Stimulated activated CD8-positive, alpha-beta memory T cell treated with anti-CD3 and anti-CD28 coated beads, Interleukin-4, amount 100 ng/mL, for 1 hour (primary cell): ENCODE measurements at regions not wholly inside any gene's neighbourhood (a gene's known extent, or its start where the extent isn't known, plus 50 kb on each side); places are given as distances from the start of the nearest gene placed in this dataset.
A peak's percentile ranks its signal among the peaks of the same experiment; 100 is the strongest.

Source experiments
- DNase-seq, 2 donors: peaks; one replicate each; pipeline ENCODE4 v3.0.0-alpha.2; 2020; ENCODE audit warnings: low read depth in 2 of 2, low spot score in 1 of 2

DNA sequence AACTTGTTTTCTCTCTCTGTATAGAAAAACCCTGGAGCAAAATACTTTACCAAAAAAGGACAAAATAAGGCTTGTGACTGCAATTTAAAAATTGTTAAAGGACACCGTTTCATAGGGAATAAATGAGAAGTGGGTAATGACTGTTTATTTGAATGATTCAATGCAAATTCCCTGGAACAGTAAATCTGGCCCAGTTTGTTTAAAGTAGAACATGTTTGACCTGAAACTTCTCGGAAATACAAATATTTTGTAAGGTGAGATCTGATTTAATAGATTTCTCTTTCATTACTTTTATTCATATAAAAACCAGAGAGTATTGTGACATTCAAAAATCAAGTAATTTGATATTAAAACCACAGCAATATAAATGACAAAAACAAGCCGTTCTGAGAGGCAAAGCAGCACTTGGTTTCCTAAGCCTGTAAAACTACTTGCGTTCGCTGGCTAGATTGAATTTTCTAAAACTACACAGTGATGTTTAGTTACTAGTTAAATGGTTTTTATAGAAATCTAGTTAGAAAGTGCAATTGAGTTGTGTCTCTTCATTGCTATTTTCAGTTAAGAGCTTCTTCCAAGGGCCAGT, 76.8 kb upstream of the PITRM1 start:
- no peak for DNase-seq

DNA sequence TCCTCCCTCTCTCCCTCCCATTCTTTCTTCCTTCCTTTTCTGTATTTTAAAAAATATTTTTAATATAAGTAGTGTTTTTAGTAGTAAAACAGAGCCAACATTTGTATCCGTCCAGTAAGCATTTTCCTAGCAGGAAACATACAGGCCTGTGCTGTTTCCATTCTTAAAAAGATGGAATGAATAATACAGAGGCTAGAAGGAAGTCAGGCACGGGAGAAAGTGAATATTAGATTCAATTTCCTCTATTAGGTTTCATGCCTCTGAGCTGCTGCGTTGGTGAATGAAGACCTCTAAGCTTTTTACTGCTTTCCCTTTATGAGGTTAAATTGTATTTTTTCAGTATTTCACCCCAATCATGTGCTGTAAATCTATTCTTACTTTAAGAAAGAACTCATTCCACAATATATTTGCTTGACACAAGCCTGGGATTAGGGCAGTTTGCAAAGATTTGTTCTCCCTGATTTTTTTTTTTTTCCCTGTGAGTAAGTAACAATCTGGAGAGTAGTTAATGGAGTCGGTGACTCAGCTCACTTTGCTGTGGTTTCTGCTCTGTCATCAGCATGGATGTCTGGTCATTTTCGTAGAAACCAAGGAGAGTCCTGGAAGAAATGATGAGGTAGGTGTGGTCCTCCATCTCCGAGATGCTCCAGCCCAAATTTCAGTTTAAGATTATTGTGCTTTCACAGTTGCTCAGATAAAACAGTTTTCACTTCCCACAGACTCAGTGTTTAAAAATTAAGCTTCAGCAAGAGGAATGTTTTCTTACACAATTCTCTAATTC, 76.1 kb upstream of the PITRM1 start:
- no peak for DNase-seq

DNA sequence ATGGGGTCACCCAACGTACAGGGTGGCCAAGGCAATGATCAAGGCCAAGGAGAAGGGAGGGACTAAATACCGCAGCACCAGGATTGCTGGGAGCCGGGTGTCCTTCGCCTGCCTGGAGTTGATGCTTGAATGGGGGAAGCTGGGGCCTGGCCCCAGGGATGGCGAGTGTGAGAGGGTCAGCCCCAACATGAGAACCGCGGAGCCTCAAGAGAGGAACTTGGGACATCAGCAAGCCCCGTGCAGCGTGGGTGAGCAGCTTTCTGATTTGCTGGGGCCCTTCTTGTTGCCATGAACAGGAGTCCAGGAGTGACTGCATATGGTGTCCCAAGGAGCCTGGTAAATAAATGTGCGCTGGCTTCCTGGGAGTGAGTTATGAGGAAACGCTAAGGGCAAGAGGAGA, 72.8 kb upstream of the PITRM1 start:
- DNase-seq = no peak

DNA sequence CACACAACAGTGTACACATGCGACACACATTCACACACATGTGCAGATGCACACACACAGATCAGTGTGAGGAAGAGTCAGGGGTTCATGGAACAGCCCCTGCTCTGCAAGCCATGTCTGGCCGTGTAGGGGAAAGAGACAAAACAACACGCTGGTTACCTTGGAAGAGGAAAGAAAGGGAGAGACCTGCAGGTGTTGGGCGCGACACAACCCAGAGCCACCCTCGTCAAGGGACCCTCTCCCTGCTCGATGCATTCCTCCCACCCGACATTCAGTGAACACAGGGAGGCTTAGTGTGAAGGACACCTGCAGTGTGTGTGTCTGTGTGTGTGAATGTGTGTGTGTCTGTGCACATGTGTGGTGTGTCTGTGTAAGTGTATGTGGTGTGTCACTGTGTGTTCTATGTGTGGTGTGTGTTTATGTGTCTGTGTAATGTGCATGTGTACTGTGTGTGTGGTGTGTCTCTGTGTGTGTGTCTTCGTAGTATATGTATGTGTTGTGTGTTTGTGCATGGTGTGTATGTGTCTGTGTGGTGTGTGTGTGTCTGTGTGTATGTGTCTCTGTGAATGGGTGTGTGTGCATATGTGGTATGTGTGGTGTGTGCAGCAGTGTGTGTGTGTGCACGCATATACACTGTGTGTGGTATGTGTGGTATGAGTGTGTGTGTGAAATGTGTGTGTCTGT, 69.5 kb upstream of the PITRM1 start:
- no peak for DNase-seq

DNA sequence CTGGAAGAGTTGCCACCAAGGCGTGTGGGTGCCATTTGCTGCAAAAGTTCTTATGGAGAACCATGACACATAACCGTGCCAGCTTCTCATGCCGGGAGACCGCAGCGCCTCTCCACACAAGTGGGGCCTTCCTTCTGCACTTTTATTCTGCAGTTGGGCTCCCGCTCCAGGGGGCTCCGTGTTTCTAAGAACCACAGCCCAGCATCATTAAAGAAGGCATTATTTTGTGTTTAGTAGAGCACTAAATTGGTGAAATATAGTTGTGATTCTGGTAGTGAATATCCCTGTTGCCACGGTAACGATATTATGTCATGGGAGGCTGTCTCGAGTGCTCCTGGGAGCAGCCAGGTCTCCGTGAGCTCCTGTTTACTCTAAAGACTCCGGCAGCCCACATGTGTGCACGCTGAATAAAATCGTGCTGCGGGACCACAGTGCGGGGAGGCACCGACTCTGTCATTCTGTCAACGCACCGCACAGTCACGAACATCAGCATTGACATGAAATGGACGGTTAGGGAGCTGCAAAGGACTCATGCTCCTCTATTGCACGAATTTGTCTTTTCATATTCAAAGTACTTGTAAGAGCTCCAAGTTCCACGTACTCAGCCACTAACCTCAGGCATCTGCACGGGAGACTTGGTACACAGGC, 68.8 kb upstream of the PITRM1 start:
- no peak for DNase-seq

DNA sequence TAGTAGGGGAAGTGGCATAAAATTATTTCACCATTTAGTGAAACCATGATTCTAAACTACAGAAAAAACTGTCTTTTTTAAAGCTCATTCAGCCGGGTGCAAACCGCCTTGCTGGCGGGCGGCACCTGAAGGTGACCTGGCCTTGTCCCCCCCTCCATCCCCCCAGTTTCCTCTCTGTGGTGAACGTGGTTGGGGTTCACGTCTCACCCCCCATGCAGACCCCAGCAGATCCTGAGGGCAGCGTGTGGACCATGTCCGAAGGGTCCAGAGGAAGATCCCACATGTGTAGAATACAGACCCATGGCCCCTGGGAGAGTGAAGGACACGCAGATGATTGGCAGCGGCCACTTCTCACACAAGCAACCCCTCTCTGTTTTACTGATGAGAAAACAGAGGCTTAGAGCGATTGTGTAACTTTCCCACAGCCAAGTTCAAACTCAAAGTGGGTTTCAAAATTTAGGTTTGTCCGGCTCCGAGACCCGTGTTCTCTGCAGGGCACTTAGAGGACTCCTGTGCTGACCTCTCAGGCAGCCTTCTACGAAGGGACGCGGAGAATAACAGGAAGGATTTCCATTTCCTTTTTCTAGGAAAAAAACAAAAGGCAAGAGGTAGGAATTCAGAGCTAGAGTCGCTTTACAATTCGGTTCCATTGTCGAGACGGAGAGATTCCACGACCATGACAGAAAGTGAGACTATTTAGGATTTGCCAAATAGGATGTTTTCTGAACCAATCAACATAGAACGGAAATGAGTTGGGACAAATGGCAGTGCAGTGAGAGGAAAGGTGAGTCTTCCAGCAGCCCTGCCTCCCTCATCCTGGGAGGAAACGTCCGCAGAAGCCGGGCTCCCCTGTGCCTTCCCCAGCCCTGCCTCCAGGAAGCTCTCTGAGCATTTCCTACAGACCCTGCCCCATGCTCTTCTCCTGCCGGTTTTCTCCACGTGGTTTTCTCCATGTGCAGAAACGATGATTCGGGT, 67.6 kb upstream of the PITRM1 start:
- DNase-seq = no peak

DNA sequence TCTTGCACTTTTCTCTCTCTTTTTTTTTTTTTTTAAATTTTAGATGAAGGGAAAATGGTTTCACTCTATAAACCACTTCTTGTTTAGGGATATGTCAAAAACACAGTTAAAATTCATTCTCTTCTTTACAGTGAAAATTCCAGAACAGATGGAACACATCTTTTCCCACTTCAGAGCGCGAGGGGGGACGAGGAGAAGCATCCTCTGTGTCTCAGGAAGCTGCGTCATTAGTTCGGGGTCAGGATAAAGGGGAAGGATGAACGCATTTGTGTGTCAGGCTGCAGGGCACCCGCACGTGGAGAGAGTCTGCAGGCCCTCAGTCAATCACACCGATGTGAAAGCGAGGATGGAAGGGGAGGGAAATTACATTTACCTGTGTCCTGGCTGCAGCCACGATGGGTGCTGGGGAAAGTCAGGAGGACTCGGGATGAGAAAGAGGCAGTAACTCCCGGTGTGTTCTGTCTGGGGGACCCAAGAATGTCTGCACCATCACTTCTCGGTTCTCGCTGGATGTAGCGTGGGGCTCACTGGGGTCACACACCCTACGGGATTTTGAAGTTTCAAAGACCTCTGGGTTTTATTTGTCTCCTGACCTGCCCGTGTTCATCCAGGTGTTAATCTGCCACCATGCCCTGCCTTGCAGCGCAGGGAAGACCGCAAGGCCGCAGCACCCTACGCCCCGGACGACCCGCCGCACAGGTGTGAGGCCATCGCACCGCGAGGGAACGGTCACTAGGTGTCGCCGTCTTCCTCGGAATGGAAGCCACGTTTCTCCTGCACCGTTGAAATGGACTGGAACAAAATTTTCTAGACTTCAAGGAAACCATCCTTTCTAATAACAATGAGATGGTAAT, 66.7 kb upstream of the PITRM1 start:
- DNase-seq = peak; percentile 45 to 57

DNA sequence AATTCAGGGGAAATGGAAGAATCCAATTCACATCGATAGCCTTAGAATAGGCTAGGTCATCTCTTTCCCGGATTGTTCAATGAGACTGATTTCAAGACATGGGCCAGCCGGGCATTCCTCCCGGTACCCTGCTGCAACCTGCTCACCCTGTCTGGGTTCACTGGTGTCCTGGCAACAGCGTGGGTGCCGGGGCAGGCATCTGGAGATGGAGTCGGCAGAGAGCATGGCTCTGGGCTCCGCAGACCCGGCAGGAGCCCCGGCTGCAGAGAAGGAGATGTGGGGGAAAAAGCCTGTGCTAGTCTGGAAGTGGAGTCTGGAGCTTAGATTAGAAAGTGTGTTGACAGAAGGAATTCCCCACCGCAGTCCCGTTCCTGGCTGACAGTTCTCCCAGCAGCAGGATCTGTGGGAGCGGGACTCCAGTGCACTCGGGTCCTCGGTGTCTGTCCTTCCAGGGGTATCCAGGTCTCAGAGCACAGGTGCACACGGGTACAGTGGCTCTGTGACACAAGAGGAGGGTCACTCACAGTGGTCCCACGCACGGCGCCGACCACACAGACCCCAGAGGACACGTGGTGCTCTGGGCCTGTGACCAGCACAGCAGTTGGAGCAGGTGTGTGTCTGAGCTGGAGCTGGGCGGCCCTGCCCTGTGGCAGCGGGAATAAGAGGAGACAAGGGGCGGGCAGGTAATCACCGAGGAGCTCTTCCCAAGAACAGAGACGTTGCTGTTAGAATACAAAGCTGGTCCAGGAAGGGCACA, 65.7 kb upstream of the PITRM1 start:
- no peak for DNase-seq

DNA sequence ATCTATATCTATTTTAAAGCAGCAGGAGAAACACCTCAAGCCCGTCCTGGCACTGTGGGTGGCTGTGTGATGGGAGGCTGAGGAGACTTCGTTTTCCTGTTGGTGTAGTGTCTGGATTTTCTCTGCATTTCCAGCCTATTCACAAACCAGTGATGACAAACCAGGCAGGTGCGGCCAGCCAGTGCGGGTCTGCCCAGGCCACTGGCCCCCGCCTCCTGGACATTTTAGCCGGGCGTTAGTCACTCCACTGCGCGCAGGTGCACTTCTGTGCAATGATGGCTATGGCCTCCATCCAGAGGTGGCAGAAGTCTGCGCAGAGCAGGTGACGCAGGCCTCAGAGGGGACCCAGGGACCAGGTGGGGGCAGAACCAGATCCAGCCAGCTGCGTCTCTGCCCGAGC, 64.9 kb upstream of the PITRM1 start:
- no peak for DNase-seq

DNA sequence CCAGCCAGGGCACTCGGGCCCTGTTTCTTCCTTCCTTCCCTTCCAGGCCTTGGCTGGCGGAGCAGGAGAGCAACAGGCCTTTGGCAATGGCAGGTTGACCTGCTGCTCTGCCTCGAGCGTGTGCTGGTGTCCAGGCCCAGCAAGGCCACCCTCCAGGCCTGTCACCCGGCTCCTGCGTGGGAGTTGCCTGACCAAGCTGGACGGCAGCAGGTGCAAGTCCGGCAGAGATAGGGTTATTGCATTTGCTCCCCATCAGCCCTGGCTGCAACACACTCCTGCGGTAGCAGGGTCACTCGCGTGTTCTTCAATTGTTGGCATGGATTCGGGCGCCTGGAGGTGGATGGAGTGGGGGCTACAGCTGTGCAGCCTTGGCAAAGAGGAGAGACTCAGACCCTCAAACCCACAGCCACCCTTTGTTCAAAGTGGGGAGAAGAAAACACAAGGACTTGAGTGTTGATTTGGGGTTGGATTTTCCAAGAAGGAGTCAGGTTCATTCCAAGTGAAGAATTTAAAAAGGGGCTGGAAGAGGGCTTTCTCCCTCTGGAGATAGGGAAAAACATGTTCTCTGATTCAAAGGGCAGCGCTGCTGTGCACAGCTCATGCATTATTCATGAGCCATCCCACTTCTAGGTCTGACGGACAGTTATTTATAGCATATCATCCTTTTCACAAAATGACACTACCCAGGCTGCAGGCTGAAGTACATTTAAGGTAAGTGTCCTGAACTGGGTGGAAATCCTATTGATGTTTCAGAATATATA, 64.2 kb upstream of the PITRM1 start:
- DNase-seq = no peak

DNA sequence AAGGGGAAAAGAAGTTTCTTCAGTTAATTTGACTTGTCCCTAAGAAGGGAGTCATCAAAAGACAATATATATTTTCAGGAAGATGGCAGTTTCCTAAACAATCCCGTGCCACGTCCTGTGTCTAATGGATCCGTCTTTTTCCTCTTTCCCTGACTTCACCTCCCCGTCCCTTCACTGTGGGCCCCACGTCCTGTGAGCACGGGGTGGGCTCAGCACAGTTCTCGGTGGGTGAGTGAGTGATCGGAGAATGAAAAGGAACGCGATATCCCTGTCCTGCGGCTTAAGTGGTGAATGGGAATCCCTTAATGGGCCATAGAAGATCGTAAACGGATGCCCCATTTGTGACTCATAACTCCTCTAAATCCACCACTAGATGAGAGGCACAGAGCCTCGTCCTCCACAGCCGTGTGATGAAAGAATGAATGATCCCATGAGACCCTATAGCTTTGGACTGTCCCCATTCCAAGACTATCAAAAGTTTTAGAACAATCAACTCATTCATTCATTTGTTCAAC, 63.5 kb upstream of the PITRM1 start:
- no peak for DNase-seq

DNA sequence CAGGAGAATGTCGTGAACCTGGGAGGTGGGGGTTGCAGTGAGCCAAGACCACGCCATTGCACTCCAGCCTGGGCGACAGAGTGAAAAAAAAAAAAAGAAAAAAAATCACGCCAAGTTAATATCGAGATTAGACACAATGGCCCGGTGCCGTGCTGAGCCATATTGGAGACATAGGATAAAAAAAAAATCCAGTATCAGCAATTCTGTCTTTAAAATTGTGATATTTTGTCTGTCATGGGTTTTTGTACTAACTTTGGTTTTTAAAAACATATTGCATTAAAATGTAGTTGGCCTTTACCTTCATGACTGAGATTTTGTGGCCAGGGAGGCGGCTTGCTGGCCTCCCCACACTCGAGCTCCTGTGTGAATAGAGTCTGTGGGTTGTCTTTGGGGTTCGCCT, 62.8 kb upstream of the PITRM1 start:
- DNase-seq = no peak

DNA sequence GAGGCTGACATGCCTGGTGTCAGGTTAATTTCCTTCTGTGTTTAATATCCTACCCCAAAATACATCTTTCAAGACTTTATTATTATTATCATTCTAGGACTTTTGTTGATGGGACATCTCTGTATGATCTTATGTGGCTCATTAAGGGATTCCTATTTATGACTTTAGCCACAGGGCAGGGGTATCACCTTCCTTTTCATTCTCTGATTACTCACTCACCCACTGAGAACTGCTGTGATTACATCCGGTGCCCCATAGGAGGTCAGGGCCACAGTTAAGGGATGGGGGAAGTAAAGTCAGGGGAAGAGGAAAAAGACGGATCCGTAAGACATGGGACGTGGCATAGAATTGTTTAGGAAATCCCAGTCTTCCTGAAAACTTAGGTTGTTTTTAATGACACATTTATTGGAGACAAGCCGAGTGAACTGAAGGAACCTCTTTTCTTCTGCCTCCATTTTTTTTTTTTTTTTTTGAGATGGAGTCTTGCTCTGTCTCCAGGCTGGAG, 61.0 kb upstream of the PITRM1 start:
- DNase-seq = no peak

DNA sequence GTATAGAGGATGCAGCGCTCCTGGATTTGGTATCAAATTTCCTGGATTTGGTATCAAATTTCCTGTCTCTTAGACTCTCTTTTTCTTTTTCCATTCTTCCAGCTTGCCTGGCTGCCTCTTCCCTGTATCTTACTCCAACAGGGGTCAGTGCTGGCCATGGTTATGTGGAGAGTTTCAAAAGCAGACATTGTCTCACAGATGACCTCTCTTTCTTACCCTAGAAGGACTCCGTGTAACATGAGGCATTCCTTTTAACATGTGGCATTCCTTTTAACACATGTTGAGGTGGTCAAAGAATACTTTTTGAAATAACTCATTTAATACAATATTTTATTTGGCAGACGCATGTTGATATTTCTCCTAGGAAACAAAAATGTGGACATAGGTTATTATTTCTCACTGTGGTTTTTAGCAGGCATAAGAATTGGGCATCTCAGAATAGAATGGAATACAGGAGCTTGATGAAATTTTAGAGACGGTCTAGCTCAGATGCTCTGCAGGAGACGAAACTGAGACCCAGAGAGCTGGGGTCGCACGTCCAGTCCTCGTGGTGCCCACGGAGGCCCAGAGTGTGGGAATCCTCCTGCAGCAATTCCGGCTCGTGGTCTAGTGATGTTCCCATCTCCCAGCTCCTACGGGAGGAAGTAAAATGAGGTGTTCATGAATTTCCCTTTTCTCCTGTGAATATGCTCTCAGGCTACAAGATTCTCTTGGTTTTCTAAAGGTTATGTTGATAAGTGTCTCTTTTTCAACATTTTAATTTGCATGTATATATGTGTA, 59.6 kb upstream of the PITRM1 start:
- no peak for DNase-seq

DNA sequence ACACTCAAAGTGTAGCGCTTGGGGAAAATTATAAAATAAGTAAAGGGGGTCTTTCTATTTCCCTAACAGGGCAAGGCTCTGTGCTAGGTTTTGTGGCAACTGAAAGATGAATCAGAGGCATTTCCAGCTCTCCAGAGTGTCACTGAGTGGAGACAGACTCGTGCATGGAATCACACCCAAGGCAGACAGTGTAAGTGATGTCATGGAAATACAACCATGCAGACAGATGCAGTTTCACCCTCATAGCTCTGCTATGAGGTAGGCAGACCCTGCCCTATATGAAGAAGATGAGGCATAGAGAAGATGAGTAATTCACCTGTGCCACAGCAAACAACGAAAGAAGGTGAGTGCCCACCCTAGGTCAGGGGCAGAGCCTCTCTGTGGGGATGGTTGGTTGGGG, 57.2 kb upstream of the PITRM1 start:
- no peak for DNase-seq

DNA sequence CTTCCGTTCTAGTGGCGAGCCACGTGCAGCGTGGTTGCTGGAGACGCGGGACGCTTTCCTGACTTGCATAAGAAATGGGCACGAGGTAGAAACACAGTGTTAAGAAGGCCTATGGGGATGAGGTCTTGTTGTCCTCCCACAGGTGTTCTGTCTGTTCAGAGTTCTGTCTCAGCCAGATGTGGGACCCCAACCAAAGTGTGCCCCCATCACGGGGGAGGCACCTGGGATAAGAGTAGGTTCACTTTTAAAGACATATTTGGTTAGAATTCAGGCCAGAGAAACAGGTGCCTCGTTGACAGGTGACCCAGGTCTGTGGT, 56.0 kb upstream of the PITRM1 start:
- no peak for DNase-seq

DNA sequence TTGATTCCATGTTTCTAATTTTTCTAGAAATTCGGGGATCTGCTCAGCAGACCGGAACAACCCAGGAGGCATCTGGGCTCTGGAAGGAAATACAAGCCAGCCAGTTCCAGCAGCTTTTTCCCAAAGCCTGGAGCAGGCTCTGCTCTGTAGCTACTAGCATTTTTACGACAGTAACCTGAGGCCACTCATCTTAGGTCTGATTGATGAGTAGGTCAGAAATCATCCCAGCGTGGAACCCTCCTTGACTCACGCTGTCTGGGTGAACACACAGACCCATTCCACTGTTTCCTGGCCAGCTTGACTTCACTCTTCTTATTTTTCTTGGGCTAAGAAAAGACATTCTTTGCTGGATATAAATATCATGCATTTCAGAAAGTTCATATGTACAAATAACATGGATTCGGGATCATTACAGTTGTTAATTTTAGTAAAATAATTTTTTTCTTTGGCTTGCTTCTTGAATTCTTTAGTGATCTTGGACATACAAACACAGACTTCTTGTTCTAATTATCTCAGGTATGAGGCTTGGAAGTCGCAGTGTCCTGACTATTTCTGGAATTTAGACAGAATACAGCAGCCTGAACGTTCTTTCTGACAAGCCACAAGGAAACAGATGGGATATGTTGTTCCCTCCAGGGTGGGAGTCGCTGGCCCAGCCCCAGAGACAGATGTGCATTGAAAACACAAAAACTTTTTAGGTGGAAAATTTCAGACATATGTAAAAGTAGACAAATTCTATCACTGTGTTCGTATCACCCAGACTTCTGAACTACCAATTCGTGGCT, 54.6 kb upstream of the PITRM1 start:
- DNase-seq = no peak
